HG03342 (cell line): ENCODE measurements at regions not wholly inside any gene's neighbourhood (a gene's known extent, or its start where the extent isn't known, plus 50 kb on each side); places are given as distances from the start of the nearest gene placed in this dataset.

Experiments
- ATAC-seq: cut with Tn5 transposase; IDR thresholded peaks from one replicate; pipeline ENCODE4 v1.9.1; 2021; ENCODE audit warnings: mild to moderate bottlenecking, moderate library complexity; ENCODE audit not compliant: unreplicated experiment

GRCh38 chr15:94021621-94022320, 209.6 kb upstream of the MCTP2 start:
- ATAC-seq: no peak

GRCh38 chr15:94019062-94019461, 212.3 kb upstream of the MCTP2 start:
- no peak for ATAC-seq

- ATAC-seq: no peak
Observed at GRCh38 chr15:94015324-94015723, 216.0 kb upstream of the MCTP2 start.

GRCh38 chr15:94008104-94009074, 223.0 kb upstream of the MCTP2 start:
- no peak for ATAC-seq

DNA sequence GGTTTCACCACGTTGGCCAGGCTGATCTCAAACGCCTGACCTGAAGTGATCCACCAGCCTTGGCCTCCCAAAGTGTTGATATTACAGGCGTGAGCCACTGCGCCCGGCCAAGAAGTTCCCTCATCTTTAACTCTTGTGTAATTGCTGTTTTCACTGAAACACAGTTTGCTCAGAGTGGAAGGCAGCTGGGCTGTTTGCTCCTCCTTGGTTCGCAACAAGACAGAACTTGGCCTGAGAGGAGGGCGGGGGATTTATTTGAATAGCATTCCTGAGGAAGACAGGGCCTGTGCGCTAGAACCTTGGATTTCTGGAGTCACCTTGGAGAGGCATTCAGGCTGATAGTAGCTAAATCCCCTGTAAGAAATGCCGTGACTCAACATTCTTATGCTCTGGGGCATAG, 226.7 kb upstream of the MCTP2 start:
- ATAC-seq: no peak

GRCh38 chr15:94002041-94002440, 229.3 kb upstream of the MCTP2 start:
- no peak for ATAC-seq

DNA sequence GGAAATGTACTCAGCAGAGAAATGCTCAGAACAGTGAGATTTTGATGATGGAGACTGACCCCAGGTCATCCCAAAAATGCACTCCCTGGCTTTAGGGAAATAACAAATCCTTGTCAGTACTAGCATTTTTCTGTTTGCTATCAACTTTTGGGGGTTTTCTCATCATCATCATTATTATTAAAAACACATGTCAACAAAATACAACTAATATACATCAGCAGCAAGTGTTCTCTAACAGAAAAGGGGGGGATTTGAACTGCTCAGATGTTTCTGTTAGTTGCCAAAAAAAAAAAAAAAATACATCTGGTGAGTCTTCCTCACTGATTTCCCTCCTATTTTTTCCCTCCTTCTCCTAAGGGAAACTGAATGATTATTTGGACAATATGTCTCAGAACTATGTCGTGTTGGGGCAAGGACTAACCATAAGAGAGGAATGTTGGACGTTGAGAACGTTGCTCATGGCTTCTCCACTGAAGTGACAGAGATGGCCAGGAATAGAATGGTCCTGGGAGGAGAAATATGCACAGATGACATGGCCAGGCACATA, 230.0 kb upstream of the MCTP2 start:
- no peak for ATAC-seq

DNA sequence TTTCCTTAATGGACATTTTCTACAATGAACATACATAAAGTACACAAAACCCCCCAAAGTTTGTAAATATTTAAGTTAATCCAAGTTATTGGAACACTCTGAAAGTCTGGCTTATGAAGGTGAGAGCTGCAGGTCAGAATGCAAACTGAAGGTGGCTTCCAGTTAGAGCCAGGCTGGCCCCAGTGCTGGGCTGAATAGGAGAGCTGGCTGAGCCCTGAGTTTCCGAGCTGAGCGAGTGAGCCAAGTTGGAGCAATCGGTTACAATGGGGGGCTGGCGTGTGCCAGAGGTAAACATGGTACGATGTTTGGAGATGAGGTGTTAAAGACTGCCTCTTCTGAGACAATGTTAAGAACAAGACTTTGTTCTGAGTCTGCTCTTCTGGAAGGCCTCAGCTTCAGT, 230.8 kb upstream of the MCTP2 start:
- ATAC-seq: no peak

DNA sequence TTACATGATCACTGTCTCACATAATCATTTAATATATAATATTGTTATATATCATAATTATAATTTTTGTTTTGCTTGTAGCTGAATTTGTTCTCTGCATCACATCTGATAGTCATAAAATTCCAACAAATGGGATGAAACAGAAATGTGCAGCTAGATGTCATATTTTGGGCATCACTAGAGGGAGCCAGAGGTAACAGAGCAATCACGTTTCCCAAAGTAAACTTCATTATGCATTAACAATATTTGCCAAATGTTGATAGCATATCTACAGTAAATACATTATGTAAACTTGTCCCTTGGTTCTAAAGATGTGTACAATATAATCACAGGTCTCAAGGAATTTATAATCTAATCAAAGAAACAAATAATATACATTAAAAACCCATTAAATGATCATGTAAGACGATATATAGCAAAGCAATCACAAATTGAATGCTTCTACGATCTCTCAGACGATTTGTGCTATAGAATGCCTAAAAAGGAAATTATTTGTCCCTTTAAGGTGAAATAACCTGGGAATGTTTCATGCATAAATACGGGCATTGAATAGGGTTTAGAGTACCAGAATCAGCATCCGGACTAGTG, 234.2 kb upstream of the MCTP2 start:
- ATAC-seq: peak; percentile 55

- no peak for ATAC-seq
Observed at GRCh38 chr15:93989440-93989998, 241.8 kb upstream of the MCTP2 start.

- ATAC-seq: no peak
Observed at GRCh38 chr15:93987068-93987467, 244.3 kb upstream of the MCTP2 start.

GRCh38 chr15:93986400-93986984, 244.9 kb upstream of the MCTP2 start:
- no peak for ATAC-seq

DNA sequence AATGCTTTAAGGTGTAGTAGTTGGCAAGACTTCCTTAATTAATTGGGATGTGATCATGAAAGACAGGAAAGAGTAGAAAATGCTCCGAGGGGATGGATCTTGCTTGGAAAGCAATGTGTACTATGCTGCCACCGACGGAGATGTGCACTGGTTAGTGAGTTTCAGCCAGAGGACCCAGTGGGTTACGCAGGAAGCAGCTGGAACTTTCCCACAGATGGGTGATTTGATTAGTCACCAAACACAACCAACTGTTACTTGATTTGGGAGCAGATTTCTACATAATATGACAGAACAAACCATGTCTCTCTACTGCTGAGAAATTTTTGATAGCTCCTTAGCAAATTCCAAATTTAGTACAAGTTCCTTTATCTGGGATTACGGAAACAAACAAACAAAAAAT, 245.4 kb upstream of the MCTP2 start:
- no peak for ATAC-seq

GRCh38 chr15:93985176-93985575, 246.2 kb upstream of the MCTP2 start:
- no peak for ATAC-seq

- ATAC-seq: no peak
Observed at GRCh38 chr15:93983526-93983925, 247.8 kb upstream of the MCTP2 start.

DNA sequence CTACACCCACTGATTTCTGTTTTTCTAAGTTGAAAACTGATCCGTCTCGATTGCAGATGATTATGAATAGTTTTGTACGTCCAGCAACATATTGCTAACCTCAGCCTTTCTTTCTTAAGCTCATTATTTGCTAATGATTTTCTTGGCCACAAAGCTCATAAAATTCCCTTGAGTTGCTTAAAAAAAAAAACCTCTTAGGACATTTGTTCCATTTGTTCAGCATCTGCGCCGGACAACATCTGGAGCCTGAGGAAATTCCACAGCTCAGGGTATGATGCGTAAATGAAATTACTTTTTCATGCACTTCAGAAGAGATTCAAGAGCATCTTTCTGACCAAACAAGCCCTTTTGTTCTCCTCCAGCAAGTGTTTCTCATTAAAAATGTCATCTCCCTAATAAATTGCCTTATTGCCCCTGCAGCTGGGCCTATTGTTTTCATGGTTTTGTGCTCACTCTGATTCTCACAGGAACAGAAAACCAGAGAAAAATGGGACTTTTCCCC, 249.1 kb upstream of the MCTP2 start:
- ATAC-seq: no peak

GRCh38 chr15:93981706-93982105, 249.7 kb upstream of the MCTP2 start:
- no peak for ATAC-seq

DNA sequence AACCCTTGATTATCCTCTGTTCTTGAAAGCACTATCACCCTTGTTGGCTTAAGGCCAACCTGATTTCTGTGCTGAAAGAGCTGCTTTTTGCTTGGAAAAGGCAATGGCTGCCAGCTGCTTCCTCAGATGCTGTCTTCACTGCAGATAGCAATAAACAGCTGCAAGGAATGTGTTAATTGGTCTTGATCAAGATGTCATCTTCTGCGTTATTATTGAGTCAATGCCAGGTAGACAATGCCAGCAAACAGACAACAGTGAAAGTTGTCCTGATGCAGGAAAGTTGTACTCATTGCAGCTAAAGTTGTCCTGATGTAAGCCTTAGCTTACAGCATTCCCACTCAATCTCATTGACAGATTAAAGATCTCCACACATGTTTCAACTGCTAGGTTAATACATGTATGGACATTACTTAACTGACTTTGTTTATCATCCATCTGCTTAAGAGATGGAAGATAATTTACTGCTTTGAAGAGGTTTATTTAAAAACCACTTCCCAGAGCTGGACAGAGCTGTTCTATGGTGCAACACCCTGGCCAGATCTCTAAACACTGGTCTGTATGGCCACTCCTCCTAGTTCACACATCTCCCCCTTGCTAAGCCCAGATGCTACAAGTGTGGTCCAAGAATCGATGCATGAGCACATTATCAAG, 251.0 kb upstream of the MCTP2 start:
- no peak for ATAC-seq

DNA sequence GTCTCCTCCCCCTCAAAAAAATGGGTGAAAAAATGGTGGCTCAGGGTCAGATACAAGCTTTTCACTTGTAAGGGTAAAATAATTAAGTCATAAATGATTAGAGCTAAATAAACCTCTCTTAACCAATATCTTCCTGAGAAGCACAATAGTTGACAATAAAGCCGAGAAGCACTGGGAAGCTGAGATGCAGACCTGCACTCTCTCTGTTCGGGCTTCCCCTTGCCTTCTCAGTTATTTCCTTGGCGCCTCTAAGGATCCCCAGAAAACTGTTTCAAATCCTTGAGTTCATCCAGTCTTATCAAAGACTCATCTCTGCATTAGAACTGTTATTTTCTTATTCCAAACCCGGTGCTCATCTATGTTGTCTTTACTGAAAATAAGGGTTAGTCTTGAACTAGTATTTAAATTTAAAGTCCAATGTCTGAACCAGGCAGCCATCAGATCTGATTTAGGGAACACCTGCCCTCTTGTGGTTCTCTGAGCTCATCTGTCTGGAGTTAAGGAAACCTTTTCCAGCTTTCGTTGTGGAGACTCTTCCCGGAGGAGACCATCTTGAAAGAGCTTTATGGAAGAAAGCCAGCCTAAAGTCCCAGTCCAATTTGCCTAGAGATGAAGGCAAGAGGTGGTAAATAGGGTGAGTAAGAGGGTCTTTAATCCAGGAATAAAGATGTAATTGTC, 256.4 kb upstream of the MCTP2 start:
- ATAC-seq: no peak

- ATAC-seq: no peak
Observed at GRCh38 chr15:93973287-93973686, 258.1 kb upstream of the MCTP2 start.
